ENCODE measurements at regions not wholly inside any gene's neighbourhood (a gene's known extent, or its start where the extent isn't known, plus 50 kb on each side); places are given as distances from the start of the nearest gene placed in this dataset. TPM values are rescaled to one million over a fixed set of nuclear protein-coding genes. Genes with fewer than 3 reads are reported as not detected.

Small RNA genes lying in the stretch of these regions (small RNA-seq; reads per million reads assigned to genes)
- gene AL591926.1 (not detected), gene AL591926.4 (not detected), gene AL591926.5 (not detected), gene AL591926.6 (not detected), gene AL591926.8 (not detected), gene AL591926.9 (not detected), gene RF00019 (not detected), gene RF00156 (not detected), gene RN7SL565P (not detected)
